PFSK-1 (cell line): ENCODE measurements at regions not wholly inside any gene's neighbourhood (a gene's known extent, or its start where the extent isn't known, plus 50 kb on each side); places are given as distances from the start of the nearest gene placed in this dataset.

ENCODE experiments used
- FOXP2 ChIP-seq: optimal IDR thresholded peaks from 2 replicates; pipeline ENCODE3; 2011; ENCODE audit warnings: borderline replicate concordance, control low read depth, inconsistent platforms; ENCODE audit not compliant: insufficient read depth; ENCODE audit errors: extremely low read length, extremely low read depth
- POLR2AphosphoS5 ChIP-seq: IDR thresholded peaks from 2 replicates; pipeline ENCODE4 v1.6.1; 2012; ENCODE audit warnings: low read depth, mild to moderate bottlenecking, control low read depth, low read length, moderate library complexity
- REST ChIP-seq, 2 experiments: IDR thresholded peaks; 2 replicates each; pipeline versions ENCODE4 v1.6.1 to v1.8.0; 2011 to 2012; ENCODE audit warnings: low read depth in 2 of 2, low read length in 2 of 2, control low read depth in 1 of 2, inconsistent platforms in 1 of 2, mild to moderate bottlenecking in 1 of 2, moderate library complexity in 1 of 2; ENCODE audit not compliant: insufficient read depth in 1 of 2
- SIN3A ChIP-seq: IDR thresholded peaks from 2 replicates; pipeline ENCODE4 v1.6.1; 2012; ENCODE audit warnings: mild to moderate bottlenecking, low read length, moderate library complexity, borderline replicate concordance; ENCODE audit not compliant: insufficient read depth
- TAF1 ChIP-seq: IDR thresholded peaks from 2 replicates; pipeline ENCODE4 v1.6.1; 2012; ENCODE audit warnings: low read length, control low read depth, borderline replicate concordance; ENCODE audit not compliant: insufficient read depth

- no peak for TF ChIP-seq FOXP2
- TF ChIP-seq POLR2AphosphoS5, result no peak
- no peak for TF ChIP-seq TAF1
- TF ChIP-seq SIN3A, result no peak
- TF ChIP-seq REST (IDR thresholded peaks at IDR 0.05; ENCODE audit: insufficient read depth in 1 of 2, low read depth in 2 of 2, low read length in 2 of 2), result no peak
These were observed 72.0 kb upstream of the USP29 start for GRCh38 chr19:57047743-57048142.

GRCh38 chr19:57050863-57051262, 68.9 kb upstream of the USP29 start:
- TF ChIP-seq REST (IDR thresholded peaks at IDR 0.05; ENCODE audit: insufficient read depth in 1 of 2, low read depth in 2 of 2, low read length in 2 of 2) (no peak), SIN3A (no peak)

- TF ChIP-seq TAF1 (no peak), POLR2AphosphoS5 (no peak), REST (IDR thresholded peaks at IDR 0.05; ENCODE audit: insufficient read depth in 1 of 2, low read depth in 2 of 2, low read length in 2 of 2) (no peak), SIN3A (no peak), FOXP2 (no peak)
These were observed 67.7 kb upstream of the USP29 start for GRCh38 chr19:57052081-57052480.

GRCh38 chr19:57053401-57053800, 66.4 kb upstream of the USP29 start:
- TF ChIP-seq FOXP2 (no peak), REST (IDR thresholded peaks at IDR 0.05; ENCODE audit: insufficient read depth in 1 of 2, low read depth in 2 of 2, low read length in 2 of 2) (no peak), SIN3A (no peak), POLR2AphosphoS5 (no peak), TAF1 (no peak)

GRCh38 chr19:57055956-57056355, 63.8 kb upstream of the USP29 start:
- TF ChIP-seq REST (IDR thresholded peaks at IDR 0.05; ENCODE audit: insufficient read depth in 1 of 2, low read depth in 2 of 2, low read length in 2 of 2) (no peak), TAF1 (no peak), POLR2AphosphoS5 (no peak), FOXP2 (no peak), SIN3A (no peak)
